Esophagus squamous epithelium (tissue), 4 donors: ENCODE measurements at regions not wholly inside any gene's neighbourhood (a gene's known extent, or its start where the extent isn't known, plus 50 kb on each side); places are given as distances from the start of the nearest gene placed in this dataset.

Experiments used
- POLR2A ChIP-seq, 4 donors: fragments of 450-650 bp; IDR thresholded peaks; one replicate each; pipeline ENCODE4 v1.6.1; 2017; ENCODE audit warnings: antibody characterized with exemption in 4 of 4, mild to moderate bottlenecking in 4 of 4, moderate library complexity in 3 of 4
- TF ChIP-seq, protein P1 (sequence below), 6 experiments: fragments of 450-650 bp in 4 of 6; fragments of 200-600 bp in 2 of 6; sonication (generic) in 2 of 6; IDR thresholded peaks; one replicate each; pipeline ENCODE4 v1.5.1; 2016 to 2019; ENCODE audit warnings: antibody characterized with exemption in 6 of 6, mild to moderate bottlenecking in 4 of 6, moderate library complexity in 4 of 6

DNA sequence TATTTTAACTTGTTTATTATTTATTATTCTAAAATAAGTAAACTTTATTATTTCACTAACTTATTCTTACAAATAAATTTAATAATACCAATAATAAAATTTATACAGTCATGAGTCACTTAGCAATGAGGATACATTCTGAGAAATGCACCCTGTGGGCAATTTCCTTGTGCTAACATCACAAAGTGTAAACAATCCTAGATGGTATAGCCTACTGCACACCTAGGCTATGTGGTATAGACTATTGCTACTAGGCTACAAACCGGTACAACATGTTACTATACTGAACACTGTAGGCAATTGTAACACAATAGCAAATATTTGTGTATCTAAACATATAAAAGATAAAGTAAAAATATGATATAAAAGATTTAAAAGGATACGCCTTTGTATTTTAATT lies 479.5 kb downstream of the EPHA5 start:
- TF ChIP-seq, protein P1, sequence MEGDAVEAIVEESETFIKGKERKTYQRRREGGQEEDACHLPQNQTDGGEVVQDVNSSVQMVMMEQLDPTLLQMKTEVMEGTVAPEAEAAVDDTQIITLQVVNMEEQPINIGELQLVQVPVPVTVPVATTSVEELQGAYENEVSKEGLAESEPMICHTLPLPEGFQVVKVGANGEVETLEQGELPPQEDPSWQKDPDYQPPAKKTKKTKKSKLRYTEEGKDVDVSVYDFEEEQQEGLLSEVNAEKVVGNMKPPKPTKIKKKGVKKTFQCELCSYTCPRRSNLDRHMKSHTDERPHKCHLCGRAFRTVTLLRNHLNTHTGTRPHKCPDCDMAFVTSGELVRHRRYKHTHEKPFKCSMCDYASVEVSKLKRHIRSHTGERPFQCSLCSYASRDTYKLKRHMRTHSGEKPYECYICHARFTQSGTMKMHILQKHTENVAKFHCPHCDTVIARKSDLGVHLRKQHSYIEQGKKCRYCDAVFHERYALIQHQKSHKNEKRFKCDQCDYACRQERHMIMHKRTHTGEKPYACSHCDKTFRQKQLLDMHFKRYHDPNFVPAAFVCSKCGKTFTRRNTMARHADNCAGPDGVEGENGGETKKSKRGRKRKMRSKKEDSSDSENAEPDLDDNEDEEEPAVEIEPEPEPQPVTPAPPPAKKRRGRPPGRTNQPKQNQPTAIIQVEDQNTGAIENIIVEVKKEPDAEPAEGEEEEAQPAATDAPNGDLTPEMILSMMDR (IDR thresholded peaks at IDR 0.05) = no peak
- TF ChIP-seq POLR2A (IDR thresholded peaks at IDR 0.05) = no peak
